GM21515 (cell line): ENCODE measurements at regions not wholly inside any gene's neighbourhood (a gene's known extent, or its start where the extent isn't known, plus 50 kb on each side); places are given as distances from the start of the nearest gene placed in this dataset.
"Not testable (repeated sequence)": the region's sequence is repeated elsewhere in the genome, so short reads cannot be mapped to it uniquely, and the experiment has no call there.

Experiments used
- ATAC-seq: cut with Tn5 transposase; IDR thresholded peaks from one replicate; pipeline ENCODE4 v1.9.1; 2021; ENCODE audit not compliant: unreplicated experiment

GRCh38 chr10:128571745-128572144 is 445.5 kb upstream of the MKI67 start:
- ATAC-seq = no peak

- ATAC-seq = no peak
Observed at GRCh38 chr10:128572696-128573095, 446.5 kb upstream of the MKI67 start.

GRCh38 chr10:128573281-128573845 is 447.1 kb upstream of the MKI67 start:
- no peak for ATAC-seq

GRCh38 chr10:128573986-128574385 is 447.8 kb upstream of the MKI67 start:
- ATAC-seq = no peak

GRCh38 chr10:128574581-128575210 is 448.5 kb upstream of the MKI67 start:
- ATAC-seq = no peak

GRCh38 chr10:128575761-128576160 is 449.5 kb upstream of the MKI67 start:
- no peak for ATAC-seq

GRCh38 chr10:128576336-128576735 is 450.1 kb upstream of the MKI67 start:
- ATAC-seq = no peak

- ATAC-seq = no peak
Observed at GRCh38 chr10:128576943-128577670, 450.9 kb upstream of the MKI67 start.

- ATAC-seq = no peak
Observed at GRCh38 chr10:128577958-128578750, 451.9 kb upstream of the MKI67 start.

GRCh38 chr10:128578766-128579165 is 452.5 kb upstream of the MKI67 start:
- ATAC-seq = no peak

GRCh38 chr10:128579280-128579865 is 453.1 kb upstream of the MKI67 start:
- no peak for ATAC-seq

- ATAC-seq = no peak
Observed at GRCh38 chr10:128579901-128580300, 453.7 kb upstream of the MKI67 start.

- ATAC-seq = not testable (repeated sequence)
Observed at GRCh38 chr10:128583125-128583524, 456.9 kb upstream of the MKI67 start.

- not testable (repeated sequence) for ATAC-seq
Observed at GRCh38 chr10:128586599-128586998, 460.4 kb upstream of the MKI67 start.

GRCh38 chr10:128587689-128588088 is 461.5 kb upstream of the MKI67 start:
- no peak for ATAC-seq

GRCh38 chr10:128588402-128588801 is 462.2 kb upstream of the MKI67 start:
- no peak for ATAC-seq

GRCh38 chr10:128594688-128595087 is 468.5 kb upstream of the MKI67 start:
- no peak for ATAC-seq

- no peak for ATAC-seq
Observed at GRCh38 chr10:128596906-128597305, 470.7 kb upstream of the MKI67 start.

GRCh38 chr10:128599030-128599429 is 472.8 kb upstream of the MKI67 start:
- ATAC-seq = no peak

- ATAC-seq = no peak
Observed at GRCh38 chr10:128599538-128599937, 473.3 kb upstream of the MKI67 start.

GRCh38 chr10:128602183-128602582 is 476.0 kb upstream of the MKI67 start:
- ATAC-seq = no peak
